GM12875 (cell line): ENCODE measurements at regions not wholly inside any gene's neighbourhood (a gene's known extent, or its start where the extent isn't known, plus 50 kb on each side); places are given as distances from the start of the nearest gene placed in this dataset.

Experiments
- H3K4me3 ChIP-seq: one replicate; pipeline ENCODE4 v1.5.1; 2011; ENCODE audit warnings: low read depth, low read length, control low read depth
- TF ChIP-seq, protein P1 (sequence below): IDR thresholded peaks from 2 replicates; pipeline ENCODE4 v1.5.1; 2011; ENCODE audit warnings: low read depth, mild to moderate bottlenecking, control low read depth, inconsistent platforms, low read length, moderate library complexity, borderline replicate concordance; ENCODE audit not compliant: insufficient read depth

GRCh38 chr14:41280745-41281144 is 325.9 kb upstream of the LRFN5 start:
- H3K4me3 ChIP-seq, result no peak overlapping the region
- TF ChIP-seq, protein P1, sequence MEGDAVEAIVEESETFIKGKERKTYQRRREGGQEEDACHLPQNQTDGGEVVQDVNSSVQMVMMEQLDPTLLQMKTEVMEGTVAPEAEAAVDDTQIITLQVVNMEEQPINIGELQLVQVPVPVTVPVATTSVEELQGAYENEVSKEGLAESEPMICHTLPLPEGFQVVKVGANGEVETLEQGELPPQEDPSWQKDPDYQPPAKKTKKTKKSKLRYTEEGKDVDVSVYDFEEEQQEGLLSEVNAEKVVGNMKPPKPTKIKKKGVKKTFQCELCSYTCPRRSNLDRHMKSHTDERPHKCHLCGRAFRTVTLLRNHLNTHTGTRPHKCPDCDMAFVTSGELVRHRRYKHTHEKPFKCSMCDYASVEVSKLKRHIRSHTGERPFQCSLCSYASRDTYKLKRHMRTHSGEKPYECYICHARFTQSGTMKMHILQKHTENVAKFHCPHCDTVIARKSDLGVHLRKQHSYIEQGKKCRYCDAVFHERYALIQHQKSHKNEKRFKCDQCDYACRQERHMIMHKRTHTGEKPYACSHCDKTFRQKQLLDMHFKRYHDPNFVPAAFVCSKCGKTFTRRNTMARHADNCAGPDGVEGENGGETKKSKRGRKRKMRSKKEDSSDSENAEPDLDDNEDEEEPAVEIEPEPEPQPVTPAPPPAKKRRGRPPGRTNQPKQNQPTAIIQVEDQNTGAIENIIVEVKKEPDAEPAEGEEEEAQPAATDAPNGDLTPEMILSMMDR, result no peak

- TF ChIP-seq, protein P1, result no peak
These were observed 329.2 kb upstream of the LRFN5 start for GRCh38 chr14:41277450-41277849.

DNA sequence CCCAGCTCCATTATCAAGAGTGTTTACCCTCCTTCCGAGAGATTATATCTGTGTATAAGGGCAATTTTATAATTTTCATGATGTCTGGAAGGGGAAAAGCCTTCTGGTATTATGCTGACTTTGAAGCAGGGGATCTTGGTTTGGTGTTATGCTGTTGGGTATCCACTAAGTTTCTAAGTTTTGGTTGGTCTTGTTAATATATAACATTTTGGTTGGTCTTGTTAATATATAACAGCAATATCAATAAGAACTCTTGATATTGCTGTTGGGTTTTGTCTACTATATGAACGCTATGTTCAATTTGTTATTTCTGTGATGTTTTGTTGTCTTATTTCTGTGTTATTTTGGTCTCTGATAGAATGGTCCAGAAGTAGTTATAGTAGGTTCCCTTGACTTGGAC is 349.2 kb upstream of the LRFN5 start:
- TF ChIP-seq, protein P1, result no peak
- no peak overlapping the region for H3K4me3 ChIP-seq

More at GRCh38 chr14:41277450-41277849, 329.2 kb upstream of the LRFN5 start:
- H3K4me3 ChIP-seq, result no peak overlapping the region

GRCh38 chr14:41235466-41235865 is 371.2 kb upstream of the LRFN5 start:
- TF ChIP-seq, protein P1, result no peak
- H3K4me3 ChIP-seq, result no peak overlapping the region

- TF ChIP-seq, protein P1, result no peak
- no peak overlapping the region for H3K4me3 ChIP-seq
These were observed 376.0 kb upstream of the LRFN5 start for GRCh38 chr14:41230683-41231082.

DNA sequence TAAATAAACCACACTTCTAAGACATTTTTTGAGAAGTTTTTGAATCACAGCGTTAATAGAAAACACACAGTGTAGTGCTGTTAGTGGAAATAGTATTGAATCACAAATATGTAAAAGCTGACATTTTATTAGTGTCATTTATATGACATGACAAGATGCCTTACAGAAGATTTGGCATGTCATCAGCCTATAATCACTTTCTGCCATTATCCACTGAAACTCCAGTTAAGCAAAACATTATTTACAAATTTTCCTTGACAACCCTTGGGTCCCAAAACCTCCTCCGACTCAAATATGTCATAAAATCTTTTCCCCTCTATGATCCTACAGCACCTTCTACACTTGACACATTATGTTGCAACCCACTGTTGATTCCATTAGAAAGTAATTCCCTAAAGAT is 376.9 kb upstream of the LRFN5 start:
- TF ChIP-seq, protein P1, result no peak
- no peak overlapping the region for H3K4me3 ChIP-seq

GRCh38 chr14:41225433-41225832 is 381.2 kb upstream of the LRFN5 start:
- TF ChIP-seq, protein P1, result no peak
- no peak overlapping the region for H3K4me3 ChIP-seq
